ENCODE measurements at regions not wholly inside any gene's neighbourhood (a gene's known extent, or its start where the extent isn't known, plus 50 kb on each side); places are given as distances from the start of the nearest gene placed in this dataset.

DNA sequence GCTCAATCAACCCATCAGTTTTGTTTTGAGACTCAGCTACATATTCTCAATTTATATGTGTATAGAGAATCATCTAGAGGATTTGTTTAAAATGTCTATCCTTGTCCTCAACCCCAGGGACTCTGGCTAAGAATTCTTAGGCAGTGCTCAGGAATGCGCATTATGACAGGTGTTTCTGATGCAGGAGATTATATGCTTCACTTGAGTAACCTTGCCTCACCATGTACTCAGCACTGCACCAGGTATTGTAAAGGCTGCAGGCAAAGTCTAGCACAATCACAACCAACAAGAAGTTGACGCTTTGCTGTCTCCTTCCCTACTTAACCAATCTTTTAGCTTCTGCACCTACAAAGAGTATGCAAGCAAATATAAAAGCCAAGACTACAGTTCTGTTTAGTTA is 79.6 kb downstream of the LACC1 start:
- Histone ChIP-seq H3K9ac (replicated peaks in 1 of 4; ENCODE audit: extremely low read depth in 1 of 4, low read depth in 3 of 4, low read length in 3 of 4) (no peak overlapping the region), H3K23me2 (ENCODE audit: low read depth, low read length) (no peaks in the 10 kb centered on the region), H3K56ac (replicated peaks; ENCODE audit: insufficient read length, low read depth, low read length) (no peak overlapping the region), H3K27ac (ENCODE audit: low read depth, low read length) (no peak overlapping the region), H3K27me3 (replicated peaks in 1 of 4; ENCODE audit: control insufficient read depth in 3 of 4, extremely low read depth in 1 of 4, insufficient read depth in 3 of 4, low read length in 3 of 4) (no peaks in the 10 kb centered on the region), H2AFZ (ENCODE audit: low read length) (no peak overlapping the region), H3K18ac (ENCODE audit: extremely low read depth, low read length) (no peak overlapping the region), H2BK12ac (ENCODE audit: low read depth, low read length) (no peak overlapping the region), H4K20me1 (replicated peaks in 1 of 2; ENCODE audit: control insufficient read depth in 1 of 2, insufficient read depth in 2 of 2, low read length in 2 of 2) (no peaks in the 10 kb centered on the region), H3K4me2 (ENCODE audit: insufficient read depth in 1 of 2, low read depth in 2 of 2, low read length in 2 of 2) (no peak overlapping the region), H4K8ac (ENCODE audit: extremely low read depth, insufficient read depth, low read length) (no peak overlapping the region), H3K4me1 (replicated peaks in 1 of 4; ENCODE audit: control insufficient read depth in 3 of 4, insufficient read depth in 4 of 4, low read length in 3 of 4) (peaks cover 0 to 2% (median 0%) of the 10 kb centered on the region in 4 experiments; a peak in 1 of 7 replicates), H3K23ac (ENCODE audit: insufficient read length) (no peak overlapping the region), H4K5ac (ENCODE audit: insufficient read length, low read depth, low read length) (no peak overlapping the region), H2AK5ac (ENCODE audit: low read depth, low read length) (no peak overlapping the region), H2BK20ac (ENCODE audit: low read length) (no peak overlapping the region), H2BK15ac (ENCODE audit: low read length) (no peak overlapping the region), H3K79me1 (ENCODE audit: low read depth, low read length) (no peaks in the 10 kb centered on the region), H2BK5ac (ENCODE audit: low read depth, low read length) (no peak overlapping the region), H3K14ac (ENCODE audit: insufficient read length) (no peak overlapping the region), H3K36me3 (ENCODE audit: control insufficient read depth in 2 of 4, insufficient read depth in 4 of 4, low read length in 3 of 4) (no peaks in the 10 kb centered on the region), H4K91ac (replicated peaks; ENCODE audit: insufficient read length, low read length) (no peak overlapping the region), H3K9me3 (ENCODE audit: insufficient read depth in 2 of 2, low read depth in 1 of 2, low read length in 1 of 2) (no peaks in the 10 kb centered on the region), H2BK120ac (replicated peaks; ENCODE audit: low read depth, low read length) (no peak overlapping the region), H3K4ac (replicated peaks; ENCODE audit: insufficient read length, low read depth, low read length) (no peak overlapping the region), H3K4me3 (ENCODE audit: extremely low read depth in 1 of 4, insufficient read depth in 2 of 4, low read depth in 3 of 4, low read length in 4 of 4) (no peak overlapping the region), H3K79me2 (ENCODE audit: control insufficient read depth in 1 of 2, insufficient read depth in 2 of 2, low read length in 2 of 2) (no peaks in the 10 kb centered on the region)
- WGBS, 2 experiments (ENCODE audit: extremely low coverage in 1 of 2, insufficient coverage in 1 of 2, insufficient read length in 1 of 2, insufficient replicate concordance in 2 of 2, low coverage in 1 of 2, low lambda C conversion rate in 2 of 2, missing lambda C conversion rate in 1 of 2): 80% methylated on average over 2 of the region's 2 CpGs; no CpG with 5 or more reads in 1 of the 2 experiments
- TF ChIP-seq CBX8 (IDR thresholded peaks at IDR 0.05; ENCODE audit: borderline replicate concordance, low read depth, low read length) (no peak), BACH1 (IDR thresholded peaks at IDR 0.05; ENCODE audit: low read length) (no peak), RNF2 (IDR thresholded peaks at IDR 0.05; ENCODE audit: borderline replicate concordance, low read depth, low read length, missing control alignments, poor library complexity, severe bottlenecking) (no peak), EP300 (IDR thresholded peaks at IDR 0.05; ENCODE audit: borderline replicate concordance in 1 of 2, low read depth in 2 of 2, low read length in 2 of 2) (no peak), TCF12 (IDR thresholded peaks at IDR 0.05; ENCODE audit: low read depth, low read length) (no peak), GABPA (IDR thresholded peaks at IDR 0.05; ENCODE audit: borderline replicate concordance, insufficient read depth, low read length) (no peak)
- DNase-seq (ENCODE audit: low read depth in 1 of 2, low spot score in 2 of 2) (no peak), FAIRE-seq (no peak)
- ChIA-PET POLR2A (ENCODE audit: partially characterized antibody) (interaction anchor here (0.6 to 1.3 kb wide), 2 partner anchors 442 to 478 kb away, joined by 3 to 4 read pairs; no protein-coding TSS in a partner anchor), CTCF (ENCODE audit: partially characterized antibody) (interaction anchor here (0.6 to 1.2 kb wide), 6 partner anchors 12 to 868 kb away, joined by 3 read pairs; no protein-coding TSS in a partner anchor)
